ENCODE measurements at regions not wholly inside any gene's neighbourhood (a gene's known extent, or its start where the extent isn't known, plus 50 kb on each side); places are given as distances from the start of the nearest gene placed in this dataset.
"Not testable (repeated sequence)": the region's sequence is repeated elsewhere in the genome, so short reads cannot be mapped to it uniquely, and the experiment has no call there.

DNA sequence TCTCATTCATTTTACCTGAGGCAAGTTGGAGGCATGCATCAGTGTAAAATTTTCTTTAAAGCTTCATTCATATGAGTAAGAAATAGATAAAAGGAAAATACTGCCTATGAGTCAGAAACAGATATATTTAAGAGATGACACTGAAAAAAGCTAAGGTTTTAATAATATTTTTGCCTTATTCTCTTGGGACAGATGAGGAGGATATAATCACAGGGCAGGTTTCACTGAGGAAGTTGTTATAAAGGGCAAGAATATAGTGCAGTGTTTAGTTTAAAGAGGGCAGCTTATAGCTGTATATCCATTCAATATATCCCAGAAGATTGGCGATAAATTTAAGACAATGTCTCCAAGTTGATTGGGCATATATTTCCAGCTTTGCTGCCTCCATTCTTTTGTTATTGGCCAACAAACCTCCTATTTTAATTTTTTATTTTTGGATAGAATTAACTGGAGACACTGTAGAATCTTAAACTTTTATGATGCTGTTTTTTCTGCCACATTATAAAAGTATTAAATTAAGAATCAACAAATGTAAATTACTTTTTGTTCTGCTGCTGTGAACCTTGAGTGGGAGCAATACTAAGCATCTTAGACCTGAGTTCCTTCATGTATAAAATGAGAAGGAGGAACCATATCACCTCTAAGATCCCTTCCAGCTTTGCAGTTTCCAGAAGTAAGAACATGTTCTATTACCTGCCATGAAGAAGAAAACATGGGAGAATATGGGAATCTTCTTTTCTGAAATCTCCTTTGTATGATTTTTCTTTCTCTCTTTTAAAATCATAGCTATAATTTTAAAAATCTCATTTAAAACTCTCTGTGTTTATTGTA is 171.6 kb downstream of the S1PR1 start:
- DNase-seq (ENCODE audit: low spot score in 2 of 2): no peak
- FAIRE-seq: no peak

DNA sequence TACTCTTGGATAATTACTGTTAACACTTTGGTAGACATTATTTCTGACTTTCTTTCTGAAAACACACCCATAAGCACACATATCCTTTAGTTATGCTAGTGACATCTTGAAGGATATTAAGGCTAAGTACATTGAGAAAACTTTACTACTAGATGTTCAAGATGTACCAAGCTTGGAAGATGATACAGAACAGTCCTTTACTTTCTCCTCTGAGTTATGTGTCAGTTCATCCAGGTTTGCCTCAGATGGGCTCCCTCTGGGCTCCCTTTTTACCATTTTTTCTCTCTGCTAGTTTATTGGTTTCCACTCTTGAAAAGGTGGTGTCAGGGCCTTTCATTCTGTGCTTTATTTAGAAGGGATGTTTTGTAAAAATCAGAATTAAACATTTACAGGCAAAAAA is 172.3 kb downstream of the S1PR1 start:
- DNase-seq (ENCODE audit: low spot score in 2 of 2) (no peak), FAIRE-seq (no peak)

DNA sequence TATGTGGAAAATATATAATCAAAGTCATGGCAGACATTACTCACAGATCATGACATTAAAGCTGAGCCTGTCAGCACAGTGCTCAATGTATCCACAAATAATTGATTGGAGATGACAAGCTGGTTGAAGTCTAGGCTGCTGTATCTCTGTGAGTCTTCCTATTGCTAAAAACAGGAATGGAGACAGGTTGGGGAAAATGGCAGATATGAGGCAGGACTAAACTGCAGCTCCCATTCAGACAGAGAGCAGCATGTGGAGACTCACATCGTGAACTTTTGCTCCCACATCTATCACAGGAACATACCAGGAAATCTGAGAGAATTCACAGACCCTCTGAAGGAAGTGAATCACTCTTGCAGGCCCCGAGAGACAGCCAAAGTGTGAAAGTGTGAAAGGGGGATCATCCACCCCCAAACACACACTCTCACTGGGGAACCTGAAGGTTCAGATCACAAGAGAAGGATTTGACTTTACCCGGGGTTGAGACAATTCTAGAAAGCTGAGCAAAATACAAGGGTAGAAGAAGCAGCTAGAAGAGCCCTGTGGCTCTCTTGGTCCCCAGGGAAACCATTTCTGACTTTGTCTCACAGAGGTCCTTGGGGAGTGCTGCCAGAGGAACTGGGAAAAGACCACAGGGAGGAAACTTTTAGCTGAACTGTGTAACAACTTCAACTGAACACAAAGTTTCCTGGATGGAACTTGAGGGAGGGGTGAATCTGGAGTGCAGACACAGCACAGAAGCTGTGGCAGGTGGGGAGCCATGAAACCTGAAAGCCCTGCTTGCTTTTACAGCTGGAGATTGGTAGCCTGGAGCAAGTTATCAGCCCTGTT is 173.4 kb downstream of the S1PR1 start:
- no peak for FAIRE-seq

DNA sequence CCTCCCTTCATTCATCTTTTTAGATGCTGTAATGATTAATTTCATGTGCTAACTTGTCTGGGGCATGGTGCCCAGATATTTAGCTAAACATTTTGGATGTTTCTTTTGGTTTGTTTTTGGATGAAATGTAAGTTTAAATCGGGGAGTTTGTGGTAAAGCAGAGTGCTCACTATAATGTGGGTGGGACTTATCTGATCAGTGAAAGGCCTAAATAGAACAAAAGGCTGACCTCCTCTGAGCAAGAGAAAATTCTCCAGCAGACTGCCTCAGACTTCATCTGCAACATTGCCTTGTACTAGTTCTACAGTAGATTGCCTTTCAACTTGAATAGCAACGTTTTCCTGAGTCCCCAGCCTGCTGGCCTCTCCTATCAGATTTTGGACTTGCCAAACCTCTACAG is 183.6 kb downstream of the S1PR1 start:
- no peak for FAIRE-seq
- DNase-seq (ENCODE audit: low spot score in 2 of 2): no peak

More for the DNA sequence above, 173.4 kb downstream of the S1PR1 start:
- DNase-seq (ENCODE audit: low spot score in 2 of 2): no peak

DNA sequence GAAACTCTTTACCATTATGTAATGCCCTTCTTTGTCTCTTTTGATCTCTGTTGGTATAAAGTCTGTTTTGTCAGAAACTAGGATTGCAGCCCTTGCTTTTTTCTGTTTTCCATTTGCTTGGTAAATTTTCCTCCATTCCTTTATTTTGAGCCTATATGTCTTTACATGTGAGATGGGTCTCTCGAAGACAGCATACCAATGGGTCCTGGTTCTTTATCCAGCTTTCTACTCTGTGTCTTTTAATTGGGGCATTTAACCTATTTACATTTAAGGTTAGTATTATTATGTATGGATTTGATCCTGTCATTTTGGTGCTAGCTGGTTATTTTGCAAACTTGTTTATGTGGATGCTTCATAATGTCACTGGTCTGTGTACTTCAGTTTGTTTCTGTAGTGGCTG is 191.3 kb downstream of the S1PR1 start:
- DNase-seq (ENCODE audit: low spot score in 2 of 2); FAIRE-seq: not testable (repeated sequence)

DNA sequence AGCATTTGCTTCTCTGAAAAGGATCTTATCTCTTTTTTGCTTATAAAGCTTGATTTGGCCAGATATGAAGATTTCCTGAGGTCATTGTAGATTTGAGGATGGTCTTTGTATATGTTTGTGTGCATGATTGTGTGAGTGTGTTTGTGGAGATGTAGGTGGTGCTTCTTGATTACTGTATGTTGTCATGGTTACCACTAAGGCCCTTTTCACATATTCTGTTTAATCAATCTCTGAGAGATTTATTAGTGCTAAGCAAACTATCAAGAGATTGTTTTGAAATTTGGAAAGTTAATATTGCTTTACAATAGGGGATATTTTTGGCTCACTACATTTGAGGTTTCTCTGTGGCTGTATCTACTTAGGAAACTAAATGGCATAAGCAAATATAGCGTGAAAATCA is 191.7 kb downstream of the S1PR1 start:
- DNase-seq (ENCODE audit: low spot score in 2 of 2) (no peak), FAIRE-seq (no peak)

DNA sequence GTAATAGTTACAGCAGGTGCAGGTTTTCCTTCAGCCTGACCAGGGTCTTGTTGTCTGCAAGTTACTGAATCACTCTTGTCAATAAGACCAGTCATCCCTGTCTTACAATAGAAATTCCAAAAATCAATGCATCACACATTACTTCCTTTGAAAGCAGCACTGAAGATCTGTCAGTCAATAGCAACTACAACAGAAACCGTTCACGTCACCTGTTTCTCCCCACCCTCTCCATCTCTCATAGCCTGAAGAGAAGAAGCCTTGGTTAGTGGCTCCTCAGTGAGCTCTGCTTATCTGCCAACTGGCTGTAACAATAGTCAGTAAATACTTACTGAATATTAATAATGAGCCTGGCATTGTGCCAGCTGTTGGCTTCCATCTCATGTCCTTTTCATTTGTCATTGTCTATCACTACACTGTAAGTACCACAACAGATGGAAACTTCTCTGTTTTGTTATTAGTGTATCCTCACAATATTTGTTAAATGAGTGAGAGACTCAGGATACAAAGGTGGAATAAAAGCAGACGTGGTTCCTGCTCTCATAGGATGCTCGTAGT is 195.2 kb downstream of the S1PR1 start:
- DNase-seq (ENCODE audit: low spot score in 2 of 2) (no peak), FAIRE-seq (no peak)

DNA sequence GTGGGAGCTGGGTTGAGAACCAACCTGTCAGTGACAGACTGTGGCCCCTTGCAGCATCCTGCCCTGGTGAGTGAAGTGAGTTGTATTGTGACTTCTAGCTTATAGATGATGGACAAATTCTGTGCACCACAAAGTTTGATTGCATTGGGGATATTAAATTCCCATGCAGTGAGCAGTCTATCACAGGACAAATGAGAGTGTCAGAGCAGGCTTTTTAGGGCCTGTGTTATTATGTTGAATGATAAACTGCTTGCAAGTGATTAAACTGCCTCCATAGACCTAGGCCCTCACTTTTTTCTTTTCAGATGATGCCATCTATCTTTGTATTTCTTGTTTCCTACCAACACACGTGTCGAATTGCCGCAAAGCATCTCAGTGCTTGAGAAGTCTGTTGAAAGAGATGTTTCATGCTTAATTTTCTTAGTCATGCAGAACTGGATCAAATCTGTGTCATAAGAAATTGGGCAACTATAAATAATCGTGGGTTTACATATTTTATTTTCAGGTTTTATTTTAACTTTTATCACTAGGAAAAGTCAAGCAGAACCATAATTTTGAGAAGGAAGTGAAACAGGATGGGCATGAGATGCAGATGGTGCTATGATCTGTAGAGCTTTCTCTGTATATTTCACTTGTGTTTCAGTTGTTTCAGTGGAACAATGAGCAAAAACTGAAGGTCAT is 199.2 kb downstream of the S1PR1 start:
- no peak for FAIRE-seq

DNA sequence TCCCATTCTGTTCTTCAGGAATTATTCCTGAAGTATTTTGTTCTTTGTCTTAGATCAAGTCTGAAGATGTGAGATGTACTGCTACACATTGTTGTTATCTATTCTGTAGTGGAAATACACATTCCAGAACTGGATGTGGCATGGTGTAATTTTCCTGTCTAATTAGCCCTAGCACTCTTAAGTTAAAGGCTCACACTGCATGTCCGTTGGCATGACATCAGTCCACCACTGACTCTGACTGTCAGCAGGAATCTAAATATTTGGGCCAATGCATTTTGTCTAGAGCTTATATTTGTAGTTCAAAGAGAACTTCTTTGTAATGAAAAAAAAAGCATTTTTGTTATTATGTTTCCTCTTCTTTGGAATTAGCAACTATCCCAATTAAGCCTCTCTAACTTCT is 201.0 kb downstream of the S1PR1 start:
- DNase-seq (ENCODE audit: low spot score in 2 of 2) (no peak), FAIRE-seq (no peak)

More for the DNA sequence above, 199.2 kb downstream of the S1PR1 start:
- no peak for DNase-seq (ENCODE audit: low spot score in 2 of 2)

GRCh38 chr1:101438359-101438758 is 201.5 kb downstream of the S1PR1 start:
- no peak for FAIRE-seq
- no peak for DNase-seq (ENCODE audit: low spot score in 2 of 2)

DNA sequence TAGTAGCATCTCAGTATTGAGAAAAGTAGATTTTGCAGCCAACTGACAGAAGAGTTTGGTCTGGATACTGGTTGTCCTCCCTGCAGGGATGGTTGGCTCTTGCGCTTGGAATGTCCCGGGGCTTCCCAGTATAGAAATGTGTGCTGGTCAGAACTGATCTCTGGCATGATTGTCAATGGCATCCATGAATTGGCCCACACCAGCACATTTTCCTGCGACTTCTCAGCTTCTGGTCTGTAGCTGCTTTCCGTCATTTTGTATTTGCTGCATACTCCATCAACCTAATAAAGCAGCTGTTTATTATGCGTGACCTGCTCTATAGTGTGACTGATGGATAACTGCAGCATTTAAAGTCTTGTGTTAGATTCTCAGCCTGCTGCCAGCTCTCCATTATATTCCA is 203.7 kb downstream of the S1PR1 start:
- FAIRE-seq: no peak
- DNase-seq (ENCODE audit: low spot score in 2 of 2): no peak

GRCh38 chr1:101444381-101444780 is 207.6 kb downstream of the S1PR1 start:
- FAIRE-seq (no peak), DNase-seq (ENCODE audit: low spot score in 2 of 2) (no peak)

DNA sequence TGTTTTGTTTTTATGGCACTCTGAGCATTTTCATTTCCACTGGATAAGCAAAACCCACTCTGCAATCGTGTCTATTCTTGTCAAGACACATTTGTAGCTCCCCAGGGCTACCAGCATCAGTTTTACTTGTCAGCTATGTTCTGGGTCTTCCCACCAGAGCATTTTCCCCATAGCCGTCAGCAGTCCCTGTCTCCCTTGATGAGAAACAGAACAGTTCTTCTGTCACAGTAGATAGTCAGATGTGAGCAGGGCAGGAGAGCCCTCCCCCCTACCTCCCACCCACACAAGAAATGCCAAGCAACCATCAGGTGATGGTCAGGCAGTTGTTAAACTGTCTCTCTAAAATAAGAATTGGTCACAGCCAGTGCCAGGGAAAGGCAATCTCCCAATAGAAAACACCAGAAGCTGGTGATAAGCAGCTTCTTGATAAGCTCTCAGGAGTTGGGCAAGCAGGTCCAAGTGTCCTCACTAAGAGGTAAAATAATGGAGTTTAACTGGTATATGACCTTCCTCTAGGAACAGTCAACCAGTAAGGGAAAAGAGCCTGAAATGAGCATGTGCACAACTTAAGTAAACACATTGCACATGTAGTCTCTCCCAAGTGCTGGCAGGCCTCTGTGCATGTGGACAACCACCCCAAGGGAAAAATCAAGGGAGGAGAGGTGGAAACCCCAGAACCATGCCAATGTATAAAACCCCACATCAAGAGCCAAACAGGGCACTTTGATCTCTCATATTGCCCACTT is 208.2 kb downstream of the S1PR1 start:
- DNase-seq (ENCODE audit: low spot score in 2 of 2) (no peak), FAIRE-seq (no peak)

GRCh38 chr1:101448018-101448417 is 211.2 kb downstream of the S1PR1 start:
- DNase-seq (ENCODE audit: low spot score in 2 of 2): no peak
- no peak for FAIRE-seq

DNA sequence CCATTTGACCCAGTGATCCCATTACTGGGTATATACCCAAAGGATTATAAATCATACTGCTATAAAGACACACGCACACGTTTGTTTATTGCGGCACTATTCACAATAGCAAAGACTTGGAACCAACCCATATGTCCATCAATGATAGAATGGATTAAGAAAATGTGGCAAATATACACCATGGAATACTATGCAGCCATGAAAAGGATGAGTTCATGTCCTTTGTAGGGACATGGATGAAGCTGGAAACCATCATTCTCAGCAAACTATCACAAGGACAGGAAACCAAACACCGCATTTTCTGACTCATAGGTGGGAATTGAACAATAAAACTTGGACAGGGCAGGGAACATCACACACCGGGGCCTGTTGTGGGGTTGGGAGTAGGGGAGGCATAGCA is 213.9 kb downstream of the S1PR1 start:
- not testable (repeated sequence) for FAIRE-seq; DNase-seq (ENCODE audit: low spot score in 2 of 2)

- no peak for DNase-seq (ENCODE audit: low spot score in 2 of 2)
- no peak for FAIRE-seq
Observed at GRCh38 chr1:101451888-101452287, 215.1 kb downstream of the S1PR1 start.

GRCh38 chr1:101452825-101453224 is 216.0 kb downstream of the S1PR1 start:
- no peak for FAIRE-seq

DNA sequence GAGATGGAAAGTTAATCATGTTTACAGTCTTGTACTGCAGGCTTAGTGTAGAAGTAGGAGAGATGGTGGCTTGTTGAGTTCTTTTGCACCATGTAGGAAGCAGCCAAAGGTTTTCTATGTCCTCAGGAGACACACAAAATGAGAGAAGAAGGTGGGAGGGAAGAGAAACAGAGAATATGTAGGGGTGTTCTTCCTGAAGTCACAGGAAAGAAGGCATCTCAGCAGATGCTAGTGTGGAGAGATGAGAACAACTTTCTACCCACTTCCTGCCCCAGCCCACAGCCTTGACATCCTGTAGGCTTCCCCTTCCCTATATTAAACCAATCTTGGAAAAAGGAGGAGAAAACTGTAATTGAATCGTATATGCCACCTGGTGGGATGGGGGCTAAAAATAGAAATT is 217.0 kb downstream of the S1PR1 start:
- FAIRE-seq (no peak), DNase-seq (ENCODE audit: low spot score in 2 of 2) (no peak)

More at GRCh38 chr1:101452825-101453224, 216.0 kb downstream of the S1PR1 start:
- no peak for DNase-seq (ENCODE audit: low spot score in 2 of 2)

DNA sequence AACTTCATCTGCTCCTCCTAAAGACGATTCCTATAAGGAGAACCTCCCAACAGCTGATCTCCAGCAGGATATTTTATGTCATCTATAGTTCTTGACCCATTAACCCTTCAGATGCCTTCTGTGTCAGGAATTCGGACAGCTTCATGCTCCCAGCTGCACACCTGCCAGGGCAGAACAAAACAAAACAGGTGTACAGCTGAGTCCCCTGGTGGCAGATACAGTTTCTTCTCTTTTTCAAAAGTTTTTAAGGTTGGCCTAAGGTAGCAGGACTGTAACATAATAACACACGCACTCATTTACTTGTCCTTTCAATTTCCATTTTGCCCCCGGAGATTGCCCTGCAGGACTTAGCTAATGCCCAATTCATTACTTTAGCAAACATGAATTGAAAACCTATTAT is 218.3 kb downstream of the S1PR1 start:
- FAIRE-seq: no peak
- DNase-seq (ENCODE audit: low spot score in 2 of 2): no peak

DNA sequence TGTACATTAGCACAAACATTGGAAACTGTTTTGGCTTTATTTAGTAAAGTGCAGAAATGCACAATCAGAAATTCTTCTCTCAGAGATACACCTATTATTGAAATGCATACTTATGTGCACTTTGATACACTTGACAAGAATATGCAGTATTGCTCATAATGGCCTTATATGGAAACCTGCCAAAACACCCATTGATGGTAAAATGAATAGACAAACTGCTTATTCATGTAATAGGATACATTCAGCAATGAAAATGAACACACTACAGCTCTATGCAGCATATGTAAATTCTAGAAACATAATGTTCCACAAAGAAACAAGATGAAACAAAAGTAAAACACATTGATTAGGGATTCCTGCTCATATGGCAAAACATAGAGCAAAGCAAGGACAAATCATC is 223.9 kb downstream of the S1PR1 start:
- FAIRE-seq: no peak
- no peak for DNase-seq (ENCODE audit: low spot score in 2 of 2)

All from frontal cortex (tissue), 3 donors.